Spleen (tissue), 11 donors: ENCODE measurements at regions not wholly inside any gene's neighbourhood (a gene's known extent, or its start where the extent isn't known, plus 50 kb on each side); places are given as distances from the start of the nearest gene placed in this dataset.

ENCODE experiments used
- DNase-seq: peaks from one replicate; pipeline ENCODE4 v3.0.0-alpha.2; 2020
- H3K27ac ChIP-seq, 8 donors: fragments of 200-600 bp; sonication (generic) in 7 of 8; 1 replicate in 4 of 8; 2 replicates in 4 of 8; pipeline versions ENCODE4 v1.5.0 to v1.8.0; 2016 to 2021; ENCODE audit warnings: inconsistent platforms in 4 of 8, mild to moderate bottlenecking in 4 of 8, moderate library complexity in 1 of 8
- H3K27me3 ChIP-seq, 7 donors: fragments of 200-600 bp; sonication (generic) in 6 of 7; replicated peaks in 1 of 7; 1 replicate in 4 of 7; 2 replicates in 3 of 7; pipeline versions ENCODE4 v1.5.0 to v1.8.0; 2016 to 2021; ENCODE audit warnings: inconsistent platforms in 3 of 7, mild to moderate bottlenecking in 1 of 7
- H3K36me3 ChIP-seq, 6 donors: fragments of 200-600 bp; sonication (generic) in 5 of 6; 1 replicate in 4 of 6; 2 replicates in 2 of 6; pipeline versions ENCODE4 v1.5.0 to v1.8.0; 2016 to 2021; ENCODE audit warnings: inconsistent platforms in 2 of 6
- H3K4me1 ChIP-seq, 6 donors: fragments of 200-600 bp; sonication (generic) in 5 of 6; 1 replicate in 3 of 6; 2 replicates in 3 of 6; pipeline versions ENCODE4 v1.5.0 to v1.8.0; 2016 to 2021; ENCODE audit warnings: inconsistent platforms in 3 of 6
- H3K4me3 ChIP-seq, 8 donors: fragments of 200-600 bp; sonication (generic) in 7 of 8; 1 replicate in 4 of 8; 2 replicates in 4 of 8; pipeline versions ENCODE4 v1.5.0 to v1.8.0; 2016 to 2021; ENCODE audit warnings: inconsistent platforms in 4 of 8, mild to moderate bottlenecking in 4 of 8, moderate library complexity in 2 of 8
- H3K9me3 ChIP-seq, 8 donors: fragments of 200-600 bp; sonication (generic) in 7 of 8; 1 replicate in 4 of 8; 2 replicates in 4 of 8; pipeline versions ENCODE4 v1.5.0 to v1.8.0; 2016 to 2021; ENCODE audit warnings: inconsistent platforms in 4 of 8
- POLR2A ChIP-seq, 3 donors: fragments of 450-650 bp; IDR thresholded peaks; one replicate each; pipeline ENCODE4 v1.5.1; 2017; ENCODE audit warnings: antibody characterized with exemption in 3 of 3, mild to moderate bottlenecking in 1 of 3
- POLR2AphosphoS5 ChIP-seq, 3 donors: sonication (generic); formaldehyde crosslinking; IDR thresholded peaks; one replicate each; pipeline ENCODE4 v1.5.1; 2017; ENCODE audit warnings: antibody characterized with exemption in 3 of 3
- WGBS, 5 donors: extraction: QIAGEN DNeasy Blood & Tissue Kit in 3 of 5; methylation state at CpG; one replicate each; pipeline versions ENCODE4 v1.1.5 to v1.1.7; 2013 to 2018; 5-methylcytosine and 5-hydroxymethylcytosine counted together
- intact Hi-C: fragments of 100-400 bp; cut with DNase I; formaldehyde crosslinking; loops from one replicate; pipeline ENCODE4 v1.15.0; 2023; ENCODE audit warnings: low total_unique reads
- TF ChIP-seq, protein P1 (sequence below), 11 experiments: fragments of 200-600 bp in 7 of 11; fragments of 450-650 bp in 4 of 11; sonication (generic) in 4 of 11; IDR thresholded peaks in 8 of 11; conservative IDR thresholded peaks in 3 of 11; 1 replicate in 7 of 11; 2 replicates in 4 of 11; pipeline versions ENCODE4 v1.4.0 to v1.8.0; 2016 to 2021; ENCODE audit warnings: antibody characterized with exemption in 11 of 11, inconsistent platforms in 4 of 11, mild to moderate bottlenecking in 1 of 11
- donor health status: healthy with polysubstance abuse.
- donor health status: DM: no; HTN: no; CAD: no; lungs with moderate emphysema.
- donor health status: DM: no; HTN: no; CAD: no.
- donor health status: Bipolar disorder and iron deficiency.
- donor health status: healthy.
- donor health status: DM: no; HTN: no; CAD: no.
- donor health status: DM: yes; HTN: yes; CAD: no.

GRCh38 chr17:71063127-71063526 is 893.8 kb downstream of the KCNJ2 start:
- H3K4me3 ChIP-seq = no peak overlapping the region
- WGBS, 5 donors = 60 to 76% (median 69%) methylated on average over 2 of the region's 2 CpGs
- H3K36me3 ChIP-seq = no peaks in the 10 kb centered on the region
- TF ChIP-seq, protein P1, sequence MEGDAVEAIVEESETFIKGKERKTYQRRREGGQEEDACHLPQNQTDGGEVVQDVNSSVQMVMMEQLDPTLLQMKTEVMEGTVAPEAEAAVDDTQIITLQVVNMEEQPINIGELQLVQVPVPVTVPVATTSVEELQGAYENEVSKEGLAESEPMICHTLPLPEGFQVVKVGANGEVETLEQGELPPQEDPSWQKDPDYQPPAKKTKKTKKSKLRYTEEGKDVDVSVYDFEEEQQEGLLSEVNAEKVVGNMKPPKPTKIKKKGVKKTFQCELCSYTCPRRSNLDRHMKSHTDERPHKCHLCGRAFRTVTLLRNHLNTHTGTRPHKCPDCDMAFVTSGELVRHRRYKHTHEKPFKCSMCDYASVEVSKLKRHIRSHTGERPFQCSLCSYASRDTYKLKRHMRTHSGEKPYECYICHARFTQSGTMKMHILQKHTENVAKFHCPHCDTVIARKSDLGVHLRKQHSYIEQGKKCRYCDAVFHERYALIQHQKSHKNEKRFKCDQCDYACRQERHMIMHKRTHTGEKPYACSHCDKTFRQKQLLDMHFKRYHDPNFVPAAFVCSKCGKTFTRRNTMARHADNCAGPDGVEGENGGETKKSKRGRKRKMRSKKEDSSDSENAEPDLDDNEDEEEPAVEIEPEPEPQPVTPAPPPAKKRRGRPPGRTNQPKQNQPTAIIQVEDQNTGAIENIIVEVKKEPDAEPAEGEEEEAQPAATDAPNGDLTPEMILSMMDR (IDR thresholded peaks at IDR 0.05 in 8 of 11, conservative IDR thresholded peaks at IDR 0.05 in 3 of 11) = no peak
- TF ChIP-seq POLR2A (IDR thresholded peaks at IDR 0.05) (no peak), POLR2AphosphoS5 (IDR thresholded peaks at IDR 0.05) (no peak)
- intact Hi-C loops = no loop called here
- H3K27ac ChIP-seq = no peak overlapping the region
- no peak for DNase-seq
- H3K27me3 ChIP-seq = no peaks in the 10 kb centered on the region
- no peaks in the 10 kb centered on the region for H3K4me1 ChIP-seq
- H3K9me3 ChIP-seq = peaks cover 0 to 13% (median 4%) of the 10 kb centered on the region in 8 donors

DNA sequence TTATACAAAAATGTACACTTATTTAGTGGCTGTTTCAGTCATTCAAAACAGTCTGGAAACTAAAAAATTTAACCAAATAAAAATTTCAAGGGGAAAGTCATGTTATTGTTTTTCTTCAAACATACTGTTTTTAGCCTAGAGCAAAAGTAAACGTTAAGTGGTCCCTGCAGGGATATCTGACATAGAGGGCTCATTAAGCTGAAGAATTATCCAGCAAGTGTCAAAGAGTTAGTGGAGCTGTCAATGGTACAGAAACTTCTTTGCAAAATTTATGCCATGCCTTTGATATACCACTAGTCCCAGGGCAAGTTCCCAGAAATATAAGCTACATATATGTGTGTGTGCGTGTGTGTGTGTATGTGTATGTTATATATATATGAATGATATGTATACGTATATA is 894.2 kb downstream of the KCNJ2 start:
- TF ChIP-seq POLR2AphosphoS5 (IDR thresholded peaks at IDR 0.05) = no peak
- TF ChIP-seq, protein P1 (IDR thresholded peaks at IDR 0.05 in 8 of 11, conservative IDR thresholded peaks at IDR 0.05 in 3 of 11) = no peak
- TF ChIP-seq POLR2A (IDR thresholded peaks at IDR 0.05) = no peak
- intact Hi-C loops = no loop called here
- no peaks in the 10 kb centered on the region for H3K27me3 ChIP-seq
- WGBS, 5 donors = 79 to 89% (median 86%) methylated on average over 3 of the region's 3 CpGs
- H3K27ac ChIP-seq = no peak overlapping the region
- peaks cover 0 to 13% (median 4%) of the 10 kb centered on the region in 8 donors for H3K9me3 ChIP-seq
- DNase-seq = no peak
- H3K4me1 ChIP-seq = no peaks in the 10 kb centered on the region
- no peak overlapping the region for H3K4me3 ChIP-seq
- no peaks in the 10 kb centered on the region for H3K36me3 ChIP-seq

DNA sequence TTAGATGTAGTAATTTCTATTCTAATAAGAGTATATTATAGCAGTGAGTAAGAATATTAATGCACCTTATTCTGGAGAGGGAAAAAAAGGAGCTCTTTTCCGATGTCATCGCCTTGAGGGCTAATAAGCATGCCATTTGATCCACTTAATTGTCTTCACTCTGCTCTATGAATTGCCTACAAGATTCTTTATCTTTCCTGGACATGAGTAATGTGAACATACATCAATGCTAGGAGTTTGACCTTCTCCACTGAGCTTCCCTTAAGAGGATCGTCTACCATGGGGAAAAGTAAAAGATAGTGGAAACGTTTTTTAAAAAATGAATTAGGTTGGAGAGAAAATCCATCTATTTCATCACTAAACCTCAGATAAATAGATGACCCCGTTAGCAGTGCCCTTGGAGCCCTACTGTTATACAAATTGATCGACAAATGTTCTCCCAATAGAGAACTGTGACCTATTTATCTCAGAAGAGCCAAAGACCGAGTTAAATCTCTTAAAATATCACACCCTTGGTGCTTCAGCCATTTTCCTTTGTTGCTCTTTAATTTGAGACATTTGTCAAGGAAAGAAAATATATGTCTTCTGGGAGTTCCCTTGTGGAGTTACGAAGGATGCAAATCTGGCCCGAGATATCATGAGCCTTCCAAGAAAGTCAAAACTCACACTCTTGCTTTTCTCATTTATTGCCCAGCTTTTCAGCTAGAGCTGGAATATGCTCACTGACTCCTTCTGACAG is 898.5 kb downstream of the KCNJ2 start:
- Histone ChIP-seq H3K27me3 (no peaks in the 10 kb centered on the region), H3K9me3 (no peaks in the 10 kb centered on the region), H3K27ac (no peak overlapping the region), H3K36me3 (no peaks in the 10 kb centered on the region), H3K4me3 (no peak overlapping the region), H3K4me1 (no peaks in the 10 kb centered on the region)
- 57 to 78% (median 70%) methylated on average over 9 of the region's 9 CpGs for WGBS, 5 donors
- TF ChIP-seq, protein P1 (IDR thresholded peaks at IDR 0.05 in 8 of 11, conservative IDR thresholded peaks at IDR 0.05 in 3 of 11) = no peak
- TF ChIP-seq POLR2A (IDR thresholded peaks at IDR 0.05) (no peak), POLR2AphosphoS5 (IDR thresholded peaks at IDR 0.05) (no peak)
- intact Hi-C loops = no loop called here
- no peak for DNase-seq

DNA sequence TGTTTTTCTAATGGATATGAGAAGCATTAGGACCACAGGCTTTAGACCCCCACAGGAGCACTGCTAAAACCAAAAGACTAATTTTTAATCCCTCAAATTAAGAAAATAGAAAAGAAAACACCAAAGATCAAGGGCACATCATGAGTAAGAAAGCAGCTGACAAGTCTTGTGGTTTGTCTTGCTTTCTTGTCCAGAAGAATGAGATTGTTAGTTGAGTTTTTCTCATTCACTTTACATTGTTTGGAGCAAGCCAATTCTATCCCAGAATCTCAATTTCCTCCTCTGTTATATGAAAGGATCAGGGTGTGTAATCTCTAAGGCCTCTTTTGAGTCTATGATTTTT is 899.0 kb downstream of the KCNJ2 start:
- intact Hi-C loops = no loop called here
- no peaks in the 10 kb centered on the region for H3K36me3 ChIP-seq
- H3K4me3 ChIP-seq = no peak overlapping the region
- H3K27ac ChIP-seq = no peak overlapping the region
- H3K27me3 ChIP-seq = no peaks in the 10 kb centered on the region
- DNase-seq = no peak
- no peaks in the 10 kb centered on the region for H3K4me1 ChIP-seq
- TF ChIP-seq, protein P1 (IDR thresholded peaks at IDR 0.05 in 8 of 11, conservative IDR thresholded peaks at IDR 0.05 in 3 of 11) = no peak
- TF ChIP-seq POLR2A (IDR thresholded peaks at IDR 0.05) (no peak), POLR2AphosphoS5 (IDR thresholded peaks at IDR 0.05) (no peak)
- H3K9me3 ChIP-seq = no peaks in the 10 kb centered on the region
